ENCODE measurements at regions not wholly inside any gene's neighbourhood (a gene's known extent, or its start where the extent isn't known, plus 50 kb on each side); places are given as distances from the start of the nearest gene placed in this dataset.

GRCh38 chr6:88376768-88377387, 210.7 kb upstream of the CNR1 start:
- H3K79me2 ChIP-seq (ENCODE audit: insufficient read depth, low read length): no peaks in the 10 kb centered on the region
- no peak overlapping the region for H3K4me2 ChIP-seq (ENCODE audit: low read depth, low read length)
- ChIA-PET CTCF (ENCODE audit: low intra/inter-chr PET ratio, low total read pairs) (no interaction called here), POLR2A (no interaction called here)
- H3K4me1 ChIP-seq (ENCODE audit: insufficient read depth, low read length): 0 out of 2 replicates have a peak, but pooled peaks cover 5% of the 10 kb centered on the region
- BruUV-seq (replicated peaks): no TSS peak
- no peak for FAIRE-seq
- H3K27ac ChIP-seq (ENCODE audit: extremely low read length, insufficient read depth, low read length): no peak overlapping the region
- H3K9me3 ChIP-seq (ENCODE audit: low read length): no peaks in the 10 kb centered on the region
- no peak overlapping the region for H3K9ac ChIP-seq (ENCODE audit: insufficient read depth, low read depth, low read length)
- no peak overlapping the region for H3K4me3 ChIP-seq (replicated peaks in 1 of 3; ENCODE audit: insufficient read depth in 1 of 3, low read depth in 2 of 3, low read length in 3 of 3)
- H3K27me3 ChIP-seq (ENCODE audit: control insufficient read depth in 1 of 2, insufficient read depth in 2 of 2, low read length in 2 of 2): peaks cover 0 to 13% of the 10 kb centered on the region in 2 experiments; a peak in 2 of 5 replicates
- no peak overlapping the region for H2AFZ ChIP-seq (ENCODE audit: low read length)
- TF ChIP-seq ZNF224 (CRISPR knock-in tag; IDR thresholded peaks at IDR 0.05) (no peak), ZNF605 (CRISPR knock-in tag; IDR thresholded peaks at IDR 0.05) (no peak), MEIS1 (CRISPR knock-in tag; IDR thresholded peaks at IDR 0.05; ENCODE audit: borderline replicate concordance) (no peak), FOXK1 (CRISPR knock-in tag; IDR thresholded peaks at IDR 0.05; ENCODE audit: borderline replicate concordance, low read depth) (no peak), ZNF670 (CRISPR knock-in tag; IDR thresholded peaks at IDR 0.05; ENCODE audit: borderline replicate concordance) (no peak), ETS1 (CRISPR knock-in tag; IDR thresholded peaks at IDR 0.05) (no peak), ZNF235 (CRISPR knock-in tag; IDR thresholded peaks at IDR 0.05; ENCODE audit: borderline replicate concordance) (no peak), GZF1 (CRISPR knock-in tag; IDR thresholded peaks at IDR 0.05) (no peak), ERF (CRISPR knock-in tag; IDR thresholded peaks at IDR 0.05) (no peak)
- intact Hi-C loops (cut with micrococcal nuclease; ENCODE audit: unreplicated experiment): no loop called here
- no peaks in the 10 kb centered on the region for H3K36me3 ChIP-seq (replicated peaks in 1 of 2; ENCODE audit: control insufficient read depth in 1 of 2, insufficient read depth in 2 of 2, low read length in 2 of 2)
- 0% methylated on average over 2 of the region's 2 CpGs for WGBS (ENCODE audit: low lambda C conversion rate)
- no peaks in the 10 kb centered on the region for H4K20me1 ChIP-seq (ENCODE audit: insufficient read depth, low read length)
- no peak for ATAC-seq
- in situ Hi-C loops (cut with HindIII; ENCODE audit: extremely low pct_ligation_motif_present, low pct_unique_long_range_greater_than_20kb): no loop called here
- DNase-seq (ENCODE audit: low spot score): no peak
